ENCODE measurements at regions not wholly inside any gene's neighbourhood (a gene's known extent, or its start where the extent isn't known, plus 50 kb on each side); places are given as distances from the start of the nearest gene placed in this dataset.

- Histone ChIP-seq H3K4me1 (no peaks in the 10 kb centered on the region), H3K36me3 (ENCODE audit: low read depth, missing control alignments) (no peaks in the 10 kb centered on the region), H3K9me3 (no peaks in the 10 kb centered on the region), H3K27me3 (no peaks in the 10 kb centered on the region), H3K4me3 (no peak overlapping the region), H3K27ac (no peak overlapping the region)
- whole genome bisulfite sequencing, 2 donors, result 54 to 58% methylated on average over 28 of the region's 28 CpGs
- intact Hi-C loops (cut with DNase I; ENCODE audit: low total_unique reads), result no loop called here
- TF ChIP-seq POLR2A (IDR thresholded peaks at IDR 0.05) (no peak), CTCF (IDR thresholded peaks at IDR 0.05) (no peak)
- DNase-seq, result peak; percentile 1
Observed at GRCh38 chr12:34395056-34396005, 373.0 kb downstream of the ALG10 start.

GRCh38 chr12:34396006-34396860 lies 373.9 kb downstream of the ALG10 start:
- no peaks in the 10 kb centered on the region for H3K9me3 ChIP-seq
- intact Hi-C loops (cut with DNase I; ENCODE audit: low total_unique reads), result no loop called here
- WGBS, 2 donors, result 45 to 52% methylated on average over 23 to 27 of the region's 27 CpGs
- no peak overlapping the region for H3K4me3 ChIP-seq
- no peaks in the 10 kb centered on the region for H3K36me3 ChIP-seq (ENCODE audit: low read depth, missing control alignments)
- H3K27me3 ChIP-seq, result no peaks in the 10 kb centered on the region
- no peaks in the 10 kb centered on the region for H3K4me1 ChIP-seq
- TF ChIP-seq CTCF (IDR thresholded peaks at IDR 0.05) (no peak), POLR2A (IDR thresholded peaks at IDR 0.05) (no peak)
- DNase-seq, result no peak
- H3K27ac ChIP-seq, result no peak overlapping the region

- intact Hi-C loops (cut with DNase I; ENCODE audit: low total_unique reads), result no loop called here
- Histone ChIP-seq H3K27ac (no peak overlapping the region), H3K36me3 (ENCODE audit: low read depth, missing control alignments) (no peaks in the 10 kb centered on the region), H3K9me3 (no peaks in the 10 kb centered on the region), H3K27me3 (no peaks in the 10 kb centered on the region), H3K4me1 (no peaks in the 10 kb centered on the region), H3K4me3 (no peak overlapping the region)
- WGBS, 2 donors, result 60 to 61% methylated on average over 14 to 20 of the region's 20 CpGs
- DNase-seq, result peak; percentile 3
- no peak for TF ChIP-seq CTCF (IDR thresholded peaks at IDR 0.05)
- no peak for TF ChIP-seq POLR2A (IDR thresholded peaks at IDR 0.05)
Observed at GRCh38 chr12:34396861-34397590, 374.7 kb downstream of the ALG10 start.

GRCh38 chr12:34397591-34398365 lies 375.5 kb downstream of the ALG10 start:
- TF ChIP-seq CTCF (IDR thresholded peaks at IDR 0.05) (no peak), POLR2A (IDR thresholded peaks at IDR 0.05) (no peak)
- WGBS, 2 donors, result 62% methylated on average over 13 to 22 of the region's 22 CpGs

More at GRCh38 chr12:34397591-34398365, 375.5 kb downstream of the ALG10 start:
- H3K4me3 ChIP-seq, result no peak overlapping the region
- no peaks in the 10 kb centered on the region for H3K9me3 ChIP-seq
- no peaks in the 10 kb centered on the region for H3K36me3 ChIP-seq (ENCODE audit: low read depth, missing control alignments)
- H3K27me3 ChIP-seq, result no peaks in the 10 kb centered on the region
- H3K4me1 ChIP-seq, result no peaks in the 10 kb centered on the region
- H3K27ac ChIP-seq, result no peak overlapping the region
- intact Hi-C loops (cut with DNase I; ENCODE audit: low total_unique reads), result no loop called here
- DNase-seq, result peak; percentile 5

Measured in testis (tissue), 2 donors.